ENCODE measurements at regions not wholly inside any gene's neighbourhood (a gene's known extent, or its start where the extent isn't known, plus 50 kb on each side); places are given as distances from the start of the nearest gene placed in this dataset.

- TF ChIP-seq, protein P1, sequence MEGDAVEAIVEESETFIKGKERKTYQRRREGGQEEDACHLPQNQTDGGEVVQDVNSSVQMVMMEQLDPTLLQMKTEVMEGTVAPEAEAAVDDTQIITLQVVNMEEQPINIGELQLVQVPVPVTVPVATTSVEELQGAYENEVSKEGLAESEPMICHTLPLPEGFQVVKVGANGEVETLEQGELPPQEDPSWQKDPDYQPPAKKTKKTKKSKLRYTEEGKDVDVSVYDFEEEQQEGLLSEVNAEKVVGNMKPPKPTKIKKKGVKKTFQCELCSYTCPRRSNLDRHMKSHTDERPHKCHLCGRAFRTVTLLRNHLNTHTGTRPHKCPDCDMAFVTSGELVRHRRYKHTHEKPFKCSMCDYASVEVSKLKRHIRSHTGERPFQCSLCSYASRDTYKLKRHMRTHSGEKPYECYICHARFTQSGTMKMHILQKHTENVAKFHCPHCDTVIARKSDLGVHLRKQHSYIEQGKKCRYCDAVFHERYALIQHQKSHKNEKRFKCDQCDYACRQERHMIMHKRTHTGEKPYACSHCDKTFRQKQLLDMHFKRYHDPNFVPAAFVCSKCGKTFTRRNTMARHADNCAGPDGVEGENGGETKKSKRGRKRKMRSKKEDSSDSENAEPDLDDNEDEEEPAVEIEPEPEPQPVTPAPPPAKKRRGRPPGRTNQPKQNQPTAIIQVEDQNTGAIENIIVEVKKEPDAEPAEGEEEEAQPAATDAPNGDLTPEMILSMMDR (IDR thresholded peaks at IDR 0.05) = no peak
Observed at GRCh38 chr11:115580927-115581680, 76.9 kb upstream of the CADM1 start.

- TF ChIP-seq, protein P1 (IDR thresholded peaks at IDR 0.05) = no peak
Observed at GRCh38 chr11:115580416-115580815, 76.2 kb upstream of the CADM1 start.

DNA sequence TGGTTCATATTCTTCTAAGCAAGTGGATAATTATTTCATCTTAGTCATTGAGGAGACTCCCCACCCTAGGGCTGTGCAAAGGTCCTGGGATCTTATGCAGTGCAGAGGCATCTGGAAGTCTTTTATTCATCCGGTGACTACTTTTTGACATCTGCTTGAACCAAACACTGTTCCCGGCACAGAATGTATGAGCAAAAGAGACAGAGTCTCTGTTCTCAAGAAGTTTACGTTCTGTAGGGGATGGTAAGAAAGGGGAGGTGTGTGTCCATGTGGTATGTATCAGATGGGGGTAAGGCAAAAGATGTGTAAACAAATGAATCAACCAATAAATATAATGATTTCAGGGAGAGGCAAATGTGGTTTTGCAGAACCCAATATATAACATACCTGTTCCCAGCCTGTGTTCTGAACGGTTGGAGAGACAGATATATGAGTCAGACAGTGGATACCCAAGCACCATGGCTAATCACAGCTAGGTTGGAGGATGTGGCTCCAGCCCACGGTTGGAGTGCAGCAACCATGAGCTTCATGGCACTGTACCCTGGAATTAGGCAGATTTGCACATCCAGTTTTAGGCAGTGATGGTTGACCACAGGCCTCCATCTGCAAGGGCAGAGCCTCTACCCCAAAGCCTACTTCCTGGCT, 75.1 kb upstream of the CADM1 start:
- TF ChIP-seq, protein P1 (IDR thresholded peaks at IDR 0.05) = no peak

- TF ChIP-seq, protein P1 (IDR thresholded peaks at IDR 0.05) = no peak
Observed at GRCh38 chr11:115578275-115578674, 74.1 kb upstream of the CADM1 start.

DNA sequence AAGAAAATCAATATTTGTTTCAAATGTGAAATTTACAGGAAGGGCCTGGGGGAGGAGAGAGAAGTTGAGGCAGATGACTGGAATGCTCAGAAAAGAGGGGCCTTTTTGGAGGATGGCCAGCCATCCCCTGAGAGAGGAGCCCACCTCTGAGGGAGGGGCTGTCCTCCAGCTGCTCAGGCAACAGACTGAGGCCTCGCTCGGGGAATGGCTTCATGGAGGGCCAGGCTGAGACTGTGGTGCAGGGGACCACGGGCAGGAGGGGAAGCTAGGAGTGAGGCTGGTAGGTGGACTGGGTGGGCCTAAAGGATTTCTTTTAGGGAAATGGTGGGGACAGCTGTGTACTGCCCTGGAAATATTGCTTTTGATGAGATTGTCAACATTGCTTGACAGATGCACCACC, 73.5 kb upstream of the CADM1 start:
- TF ChIP-seq, protein P1 (IDR thresholded peaks at IDR 0.05) = no peak

- TF ChIP-seq, protein P1 (IDR thresholded peaks at IDR 0.05) = no peak
Observed at GRCh38 chr11:115576606-115577380, 72.6 kb upstream of the CADM1 start.

DNA sequence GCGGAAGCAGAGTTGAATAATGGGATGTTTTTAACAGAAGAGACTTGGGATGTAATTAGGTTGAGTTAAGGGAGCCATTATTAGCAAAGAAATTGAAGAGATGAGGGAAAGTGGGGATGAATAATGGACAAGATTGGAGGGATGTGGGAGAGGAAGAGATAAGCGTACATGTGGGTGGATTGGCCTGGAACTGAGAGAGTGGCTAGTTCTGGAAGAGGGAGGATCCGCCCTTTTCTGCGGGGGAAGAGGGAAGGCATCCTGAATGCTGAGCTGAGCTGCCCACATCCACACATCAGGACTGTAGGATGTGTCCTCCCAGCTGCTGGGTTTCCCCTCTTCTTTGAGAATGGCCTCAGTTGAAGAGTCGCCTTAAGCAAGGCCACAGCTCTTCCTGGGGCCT, 68.3 kb upstream of the CADM1 start:
- TF ChIP-seq, protein P1 (IDR thresholded peaks at IDR 0.05) = no peak

Measured in LNCAP (cell line).